Right atrium auricular region (tissue), 2 donors: ENCODE measurements at regions not wholly inside any gene's neighbourhood (a gene's known extent, or its start where the extent isn't known, plus 50 kb on each side); places are given as distances from the start of the nearest gene placed in this dataset.

Experiments
- DNase-seq: peaks from one replicate; pipeline ENCODE4 v3.0.0-alpha.2; 2019; ENCODE audit warnings: low spot score
- H3K27ac ChIP-seq, 2 donors: fragments of 200-600 bp; sonication (generic); 1 replicate in 1 of 2; 2 replicates in 1 of 2; pipeline ENCODE4 v1.5.1; 2016 to 2019
- H3K27me3 ChIP-seq, 2 donors: fragments of 200-600 bp; sonication (generic); one replicate each; pipeline versions ENCODE4 v1.5.1 to v1.6.0; 2017 to 2019
- H3K36me3 ChIP-seq: fragments of 200-600 bp; sonication (generic); one replicate; pipeline ENCODE4 v1.5.1; 2016
- H3K4me1 ChIP-seq, 2 donors: fragments of 200-600 bp; sonication (generic); one replicate each; pipeline versions ENCODE4 v1.5.1 to v1.6.0; 2017 to 2019
- H3K4me3 ChIP-seq, 2 donors: fragments of 200-600 bp; sonication (generic); 1 replicate in 1 of 2; 2 replicates in 1 of 2; pipeline ENCODE4 v1.5.1; 2017 to 2019; ENCODE audit warnings: mild to moderate bottlenecking in 1 of 2, moderate library complexity in 1 of 2
- H3K9me3 ChIP-seq, 2 donors: fragments of 200-600 bp; sonication (generic); one replicate each; pipeline ENCODE4 v1.5.1; 2019
- CTCF ChIP-seq, 2 donors: fragments of 200-600 bp; sonication (generic); IDR thresholded peaks; one replicate each; pipeline ENCODE4 v1.5.1; 2019; ENCODE audit warnings: antibody characterized with exemption in 2 of 2

DNA sequence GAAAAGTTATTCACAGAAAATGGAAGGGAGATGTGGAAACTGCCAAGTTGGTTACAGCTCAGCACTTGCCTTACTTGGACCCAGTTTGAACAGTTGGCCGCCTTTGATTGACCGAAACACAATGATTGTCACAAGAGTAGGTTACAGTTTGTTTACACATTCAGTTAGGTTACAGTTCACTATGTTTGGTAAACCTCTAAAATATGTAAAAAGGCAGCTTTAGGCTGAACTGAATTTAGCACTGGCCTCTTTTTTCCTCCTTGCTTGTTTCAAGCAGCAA is 116.2 kb downstream of the OLIG3 start:
- DNase-seq: no peak
- no peaks in the 10 kb centered on the region for H3K36me3 ChIP-seq
- peaks cover 0 to 21% of the 10 kb centered on the region in 2 donors for H3K9me3 ChIP-seq
- H3K27ac ChIP-seq: no peak overlapping the region
- no peak overlapping the region for H3K4me3 ChIP-seq
- H3K27me3 ChIP-seq: no peaks in the 10 kb centered on the region
- TF ChIP-seq CTCF (IDR thresholded peaks at IDR 0.05): no peak
- H3K4me1 ChIP-seq: no peaks in the 10 kb centered on the region

DNA sequence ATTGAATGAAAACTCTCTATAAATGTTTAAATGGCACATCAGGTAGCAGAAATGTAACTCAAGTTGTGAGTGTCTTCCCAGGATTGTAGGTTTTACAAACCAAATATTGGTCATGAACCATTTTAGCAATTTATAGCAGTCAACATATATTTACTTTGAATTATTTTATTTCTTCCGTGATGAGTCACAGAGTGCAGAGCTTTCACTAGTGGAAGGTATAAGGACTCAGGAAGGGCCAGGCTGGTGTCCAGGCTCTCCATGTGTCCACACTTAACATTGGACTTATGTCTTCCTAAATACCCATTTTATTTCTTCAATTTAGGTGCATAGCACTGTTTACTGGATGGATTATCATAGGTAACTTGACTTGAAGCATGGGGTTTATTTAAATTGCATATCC is 120.9 kb downstream of the OLIG3 start:
- Histone ChIP-seq H3K4me3 (no peak overlapping the region), H3K4me1 (no peaks in the 10 kb centered on the region), H3K9me3 (no peaks in the 10 kb centered on the region), H3K27me3 (no peaks in the 10 kb centered on the region), H3K36me3 (no peaks in the 10 kb centered on the region), H3K27ac (no peak overlapping the region)
- no peak for TF ChIP-seq CTCF (IDR thresholded peaks at IDR 0.05)
- DNase-seq: no peak

DNA sequence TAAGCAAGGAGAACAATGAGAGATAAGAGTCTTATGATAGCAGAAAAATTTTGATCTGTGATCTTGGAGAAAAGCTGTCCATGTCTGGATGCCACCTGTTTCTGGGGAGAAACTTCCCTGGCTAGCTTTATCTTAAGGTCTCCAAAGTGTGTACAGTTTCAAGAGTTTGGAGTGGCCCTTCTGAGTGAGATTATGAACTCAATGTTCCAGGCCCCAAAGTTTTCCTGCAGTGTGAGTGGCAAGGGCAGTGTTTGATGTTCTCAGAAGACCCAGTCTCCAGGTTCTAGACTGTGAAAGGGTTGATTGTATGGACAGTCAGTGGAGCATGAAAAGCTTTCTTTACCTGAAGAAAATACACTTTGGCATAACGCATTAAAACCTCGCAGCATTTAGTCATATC is 121.7 kb downstream of the OLIG3 start:
- H3K27ac ChIP-seq: no peak overlapping the region
- TF ChIP-seq CTCF (IDR thresholded peaks at IDR 0.05): no peak
- H3K27me3 ChIP-seq: no peaks in the 10 kb centered on the region
- H3K9me3 ChIP-seq: no peaks in the 10 kb centered on the region
- no peak overlapping the region for H3K4me3 ChIP-seq
- no peaks in the 10 kb centered on the region for H3K4me1 ChIP-seq
- no peaks in the 10 kb centered on the region for H3K36me3 ChIP-seq
- no peak for DNase-seq

GRCh38 chr6:137371634-137372016 is 122.6 kb downstream of the OLIG3 start:
- no peak for TF ChIP-seq CTCF (IDR thresholded peaks at IDR 0.05)
- H3K36me3 ChIP-seq: no peaks in the 10 kb centered on the region

GRCh38 chr6:137370871-137371633 is 123.1 kb downstream of the OLIG3 start:
- no peaks in the 10 kb centered on the region for H3K9me3 ChIP-seq
- DNase-seq: no peak
- H3K4me1 ChIP-seq: no peaks in the 10 kb centered on the region
- no peak overlapping the region for H3K27ac ChIP-seq
- H3K4me3 ChIP-seq: no peak overlapping the region
- no peaks in the 10 kb centered on the region for H3K36me3 ChIP-seq
- H3K27me3 ChIP-seq: no peaks in the 10 kb centered on the region
- TF ChIP-seq CTCF (IDR thresholded peaks at IDR 0.05): no peak

More at GRCh38 chr6:137371634-137372016, 122.6 kb downstream of the OLIG3 start:
- H3K27me3 ChIP-seq: no peaks in the 10 kb centered on the region
- H3K4me3 ChIP-seq: no peak overlapping the region
- H3K9me3 ChIP-seq: no peaks in the 10 kb centered on the region
- no peak overlapping the region for H3K27ac ChIP-seq
- DNase-seq: no peak
- H3K4me1 ChIP-seq: no peaks in the 10 kb centered on the region

GRCh38 chr6:137369136-137369535 is 125.1 kb downstream of the OLIG3 start:
- TF ChIP-seq CTCF (IDR thresholded peaks at IDR 0.05): no peak
- H3K4me3 ChIP-seq: no peak overlapping the region
- no peaks in the 10 kb centered on the region for H3K36me3 ChIP-seq
- H3K9me3 ChIP-seq: no peaks in the 10 kb centered on the region
- no peaks in the 10 kb centered on the region for H3K4me1 ChIP-seq
- H3K27me3 ChIP-seq: no peaks in the 10 kb centered on the region
- H3K27ac ChIP-seq: no peak overlapping the region
- no peak for DNase-seq
